NT2/D1 (cell line): ENCODE measurements at regions not wholly inside any gene's neighbourhood (a gene's known extent, or its start where the extent isn't known, plus 50 kb on each side); places are given as distances from the start of the nearest gene placed in this dataset.

Experiments
- DNase-seq: peaks from one replicate; pipeline ENCODE4 v3.0.0-alpha.2; 2011; ENCODE audit warnings: low read depth, low spot score
- H3K27me3 ChIP-seq: 2 replicates; pipeline ENCODE4 v1.6.0; 2011; ENCODE audit warnings: mild to moderate bottlenecking; ENCODE audit not compliant: insufficient read length, insufficient read depth
- H3K36me3 ChIP-seq: 2 replicates; pipeline ENCODE4 v1.6.1; 2011; ENCODE audit warnings: mild to moderate bottlenecking, low read length, mixed read lengths; ENCODE audit not compliant: insufficient read depth, insufficient read length
- H3K4me1 ChIP-seq: 2 replicates; pipeline ENCODE4 v1.5.1; 2011; ENCODE audit not compliant: insufficient read depth, insufficient read length
- H3K4me3 ChIP-seq: 2 replicates; pipeline ENCODE4 v1.5.1; 2011; ENCODE audit warnings: low read depth; ENCODE audit not compliant: insufficient read length
- H3K9ac ChIP-seq: 2 replicates; pipeline ENCODE4 v1.6.0; 2011; ENCODE audit warnings: low read depth; ENCODE audit not compliant: insufficient read length
- H3K9me3 ChIP-seq: 2 replicates; pipeline ENCODE4 v1.5.1; 2011; ENCODE audit warnings: mild to moderate bottlenecking, low read length; ENCODE audit not compliant: insufficient read depth
- SUZ12 ChIP-seq: IDR thresholded peaks from 2 replicates; pipeline ENCODE4 v1.6.1; 2011; ENCODE audit not compliant: insufficient read length, insufficient read depth; ENCODE audit errors: extremely low read depth
- YY1 ChIP-seq: IDR thresholded peaks from 2 replicates; pipeline ENCODE4 v1.6.1; 2011; ENCODE audit not compliant: insufficient read length, insufficient read depth
- ZNF274 ChIP-seq: IDR thresholded peaks from 2 replicates; pipeline ENCODE4 v1.6.1; 2011; ENCODE audit warnings: mild to moderate bottlenecking, low read depth, low read length

DNA sequence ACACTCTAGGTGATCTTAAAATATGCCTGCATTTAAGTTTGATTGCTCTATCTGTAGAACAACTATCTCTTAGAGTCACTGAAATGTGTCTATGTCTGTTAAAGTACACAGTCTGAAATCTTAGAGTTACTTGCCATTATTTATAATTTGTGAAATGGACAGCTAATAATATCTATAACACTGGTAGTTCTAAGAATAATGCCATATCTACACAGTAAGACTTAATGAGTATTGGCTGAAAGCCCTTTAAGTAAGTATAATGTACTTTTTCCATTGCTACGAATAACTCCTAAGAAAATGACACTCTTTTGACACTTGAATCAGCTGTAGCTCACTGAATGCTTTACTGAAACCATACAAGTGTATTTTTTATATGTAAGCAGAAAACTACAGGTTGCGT lies 567.4 kb upstream of the PCDH15 start:
- no peak for DNase-seq

DNA sequence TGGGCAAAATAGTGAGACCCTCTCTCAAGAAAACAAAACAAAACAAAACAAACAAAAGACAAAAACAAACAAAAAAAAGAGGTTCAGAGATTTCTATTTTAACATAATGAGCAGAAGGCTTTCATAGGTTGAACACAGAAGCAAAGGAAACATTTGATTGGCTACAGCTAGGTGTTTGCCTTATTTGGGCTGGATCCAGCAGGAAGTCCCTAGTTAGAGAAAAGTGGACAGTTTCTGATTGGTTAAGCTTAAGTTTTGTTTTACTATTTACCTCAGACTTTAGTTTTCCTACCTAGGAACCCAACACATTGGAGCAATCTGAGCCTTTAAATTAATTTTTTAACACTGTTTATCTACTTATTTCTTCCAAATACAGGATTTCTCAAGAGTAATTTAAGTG lies 566.5 kb upstream of the PCDH15 start:
- no peak for TF ChIP-seq YY1
- TF ChIP-seq SUZ12: no peak
- no peak for TF ChIP-seq ZNF274
- no peak overlapping the region for H3K4me3 ChIP-seq
- DNase-seq: no peak
- no peaks in the 10 kb centered on the region for H3K27me3 ChIP-seq
- H3K9ac ChIP-seq: no peak overlapping the region
- H3K9me3 ChIP-seq: no peaks in the 10 kb centered on the region
- no peaks in the 10 kb centered on the region for H3K36me3 ChIP-seq
- no peaks in the 10 kb centered on the region for H3K4me1 ChIP-seq

More for the DNA sequence above, 567.4 kb upstream of the PCDH15 start:
- TF ChIP-seq YY1 (no peak), SUZ12 (no peak), ZNF274 (no peak)
- no peak overlapping the region for H3K9ac ChIP-seq
- no peaks in the 10 kb centered on the region for H3K27me3 ChIP-seq
- H3K4me3 ChIP-seq: no peak overlapping the region
- no peaks in the 10 kb centered on the region for H3K9me3 ChIP-seq
- no peaks in the 10 kb centered on the region for H3K36me3 ChIP-seq
- no peaks in the 10 kb centered on the region for H3K4me1 ChIP-seq

DNA sequence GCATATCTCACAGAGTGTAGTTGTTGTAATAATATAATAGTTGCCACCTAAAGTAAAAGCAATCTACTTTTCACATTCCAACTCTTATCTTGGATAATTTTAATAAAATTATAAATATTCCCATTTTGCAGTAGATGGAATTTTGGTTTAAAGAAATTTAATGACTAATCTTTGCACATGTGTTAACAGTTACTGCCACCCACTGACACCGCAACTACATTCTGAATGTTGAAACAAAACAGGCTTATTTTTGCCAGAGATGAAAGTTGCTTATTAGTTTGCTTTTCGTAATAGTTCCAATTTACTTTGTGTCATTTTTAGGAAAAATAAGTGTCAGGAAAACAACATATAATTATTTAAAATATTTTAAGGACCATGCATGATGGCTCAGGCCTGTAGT lies 557.5 kb upstream of the PCDH15 start:
- H3K4me1 ChIP-seq: no peaks in the 10 kb centered on the region
- H3K9me3 ChIP-seq: no peaks in the 10 kb centered on the region
- no peak for DNase-seq
- no peaks in the 10 kb centered on the region for H3K36me3 ChIP-seq
- no peak overlapping the region for H3K4me3 ChIP-seq
- no peak for TF ChIP-seq ZNF274
- TF ChIP-seq SUZ12: no peak
- TF ChIP-seq YY1: no peak
- H3K27me3 ChIP-seq: no peaks in the 10 kb centered on the region
- H3K9ac ChIP-seq: no peak overlapping the region

DNA sequence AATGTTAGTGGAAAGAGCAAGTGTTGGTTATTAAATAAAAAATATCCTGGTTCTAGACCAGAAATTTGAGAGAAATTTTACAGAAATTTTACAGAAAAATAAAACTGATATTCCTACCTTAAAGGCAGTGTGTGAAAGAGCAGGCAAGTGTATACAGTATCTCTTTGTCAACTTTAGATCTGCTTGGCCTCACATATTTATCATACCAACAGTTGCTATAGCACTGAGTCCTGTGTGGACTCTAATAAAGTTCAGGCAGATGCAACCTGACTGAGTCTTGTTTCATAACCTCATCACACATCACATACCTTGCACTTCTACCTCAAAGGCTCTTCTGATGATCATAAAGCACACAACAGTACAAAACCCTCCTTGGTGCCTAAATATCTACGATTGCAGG lies 552.4 kb upstream of the PCDH15 start:
- TF ChIP-seq SUZ12 (no peak), ZNF274 (no peak), YY1 (no peak)
- Histone ChIP-seq H3K4me3 (no peak overlapping the region), H3K27me3 (no peaks in the 10 kb centered on the region), H3K4me1 (no peaks in the 10 kb centered on the region), H3K36me3 (no peaks in the 10 kb centered on the region), H3K9me3 (no peaks in the 10 kb centered on the region), H3K9ac (no peak overlapping the region)
- no peak for DNase-seq

DNA sequence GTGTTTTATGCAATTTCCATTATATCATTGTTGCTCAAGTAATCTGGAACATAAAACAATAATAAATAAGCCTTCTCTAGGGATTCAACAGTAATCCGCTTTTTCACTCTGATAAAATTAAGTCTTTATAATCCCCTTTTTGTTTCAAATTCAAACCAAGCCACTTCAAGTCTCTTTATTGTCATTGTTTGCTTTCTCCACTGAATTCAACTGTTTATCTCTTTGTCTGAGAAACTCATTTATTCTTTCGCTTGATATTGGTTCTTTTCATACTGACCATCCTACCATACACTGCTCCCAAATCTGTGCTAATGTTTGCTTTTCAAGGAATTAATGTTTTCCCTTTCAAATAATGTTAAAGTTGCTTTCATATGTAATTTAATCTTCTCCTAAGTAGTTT lies 550.4 kb upstream of the PCDH15 start:
- H3K9ac ChIP-seq: no peak overlapping the region
- H3K4me1 ChIP-seq: no peaks in the 10 kb centered on the region
- no peak overlapping the region for H3K4me3 ChIP-seq
- no peaks in the 10 kb centered on the region for H3K36me3 ChIP-seq
- H3K9me3 ChIP-seq: no peaks in the 10 kb centered on the region
- no peak for DNase-seq
- H3K27me3 ChIP-seq: no peaks in the 10 kb centered on the region
- TF ChIP-seq YY1: no peak
- no peak for TF ChIP-seq ZNF274
- TF ChIP-seq SUZ12: no peak

DNA sequence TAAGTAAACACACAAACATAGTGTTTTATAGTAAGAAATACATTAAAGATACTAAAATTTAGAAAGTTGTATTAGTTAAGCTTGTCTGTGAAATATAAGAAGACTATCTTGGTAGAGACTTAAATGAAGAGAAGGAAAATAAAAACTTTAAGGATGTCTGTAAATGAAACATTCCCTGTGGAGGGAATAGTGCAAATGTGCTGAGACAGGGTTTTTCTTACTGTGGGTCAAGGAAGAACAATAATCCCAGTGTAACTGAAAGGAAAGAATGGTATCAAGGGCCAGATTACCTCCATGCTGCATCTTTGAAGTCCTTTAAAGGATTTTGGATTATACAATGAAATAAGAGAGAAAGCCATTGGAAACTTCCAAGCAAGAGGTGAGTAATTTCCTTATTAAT lies 547.5 kb upstream of the PCDH15 start:
- no peak overlapping the region for H3K9ac ChIP-seq
- TF ChIP-seq SUZ12 (no peak), YY1 (no peak), ZNF274 (no peak)
- no peak overlapping the region for H3K4me3 ChIP-seq
- no peak for DNase-seq
- no peaks in the 10 kb centered on the region for H3K27me3 ChIP-seq
- no peaks in the 10 kb centered on the region for H3K36me3 ChIP-seq
- H3K4me1 ChIP-seq: no peaks in the 10 kb centered on the region
- no peaks in the 10 kb centered on the region for H3K9me3 ChIP-seq

DNA sequence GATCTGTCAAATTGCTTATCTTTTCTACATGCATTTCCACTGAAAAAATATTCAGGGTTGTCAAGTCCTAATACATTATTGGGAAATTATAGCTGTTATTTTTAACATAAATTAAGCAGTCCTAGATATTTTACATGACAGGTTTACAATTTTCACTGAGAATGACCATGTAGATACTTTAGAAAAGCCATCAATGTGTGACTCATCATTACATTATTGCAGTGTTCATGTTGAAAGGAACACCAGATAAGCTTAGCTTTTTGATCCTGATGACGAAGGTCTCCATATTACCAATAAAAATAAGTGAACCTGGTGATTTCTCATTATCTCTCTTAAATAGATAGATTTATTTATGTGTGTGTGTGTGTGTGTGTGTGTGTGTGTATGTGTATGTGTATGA lies 529.5 kb upstream of the PCDH15 start:
- DNase-seq: no peak
- no peaks in the 10 kb centered on the region for H3K27me3 ChIP-seq
- H3K9me3 ChIP-seq: no peaks in the 10 kb centered on the region
- TF ChIP-seq ZNF274 (no peak), SUZ12 (no peak), YY1 (no peak)
- no peak overlapping the region for H3K9ac ChIP-seq
- H3K4me1 ChIP-seq: no peaks in the 10 kb centered on the region
- no peak overlapping the region for H3K4me3 ChIP-seq
- no peaks in the 10 kb centered on the region for H3K36me3 ChIP-seq

DNA sequence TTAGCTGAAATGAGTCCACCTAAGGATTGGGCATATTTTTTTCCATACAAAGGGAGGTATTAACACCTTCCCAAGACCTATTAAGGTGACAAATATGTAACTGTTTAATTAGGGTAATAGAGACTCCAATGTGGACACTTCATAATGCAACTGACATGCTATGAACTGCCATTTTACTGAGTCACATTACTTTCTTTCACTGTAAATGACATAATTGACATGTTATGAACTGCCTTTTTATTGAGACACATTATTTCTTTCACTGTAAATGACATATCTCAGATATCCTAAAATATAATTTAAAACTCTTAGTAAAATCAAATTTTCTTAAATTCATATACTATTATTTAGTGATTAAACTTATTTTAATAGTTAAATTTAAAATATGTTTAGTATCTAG lies 528.8 kb upstream of the PCDH15 start:
- TF ChIP-seq SUZ12 (no peak), YY1 (no peak), ZNF274 (no peak)
- H3K9me3 ChIP-seq: no peaks in the 10 kb centered on the region
- no peak for DNase-seq
- H3K4me3 ChIP-seq: no peak overlapping the region
- H3K9ac ChIP-seq: no peak overlapping the region
- no peaks in the 10 kb centered on the region for H3K4me1 ChIP-seq
- no peaks in the 10 kb centered on the region for H3K36me3 ChIP-seq
- H3K27me3 ChIP-seq: no peaks in the 10 kb centered on the region
